NT2/D1 (cell line): ENCODE measurements at regions not wholly inside any gene's neighbourhood (a gene's known extent, or its start where the extent isn't known, plus 50 kb on each side); places are given as distances from the start of the nearest gene placed in this dataset.

Experiments used
- SUZ12 ChIP-seq: IDR thresholded peaks from 2 replicates; pipeline ENCODE4 v1.6.1; 2011; ENCODE audit not compliant: insufficient read length, insufficient read depth; ENCODE audit errors: extremely low read depth
- YY1 ChIP-seq: IDR thresholded peaks from 2 replicates; pipeline ENCODE4 v1.6.1; 2011; ENCODE audit not compliant: insufficient read length, insufficient read depth
- ZNF274 ChIP-seq: IDR thresholded peaks from 2 replicates; pipeline ENCODE4 v1.6.1; 2011; ENCODE audit warnings: mild to moderate bottlenecking, low read depth, low read length

DNA sequence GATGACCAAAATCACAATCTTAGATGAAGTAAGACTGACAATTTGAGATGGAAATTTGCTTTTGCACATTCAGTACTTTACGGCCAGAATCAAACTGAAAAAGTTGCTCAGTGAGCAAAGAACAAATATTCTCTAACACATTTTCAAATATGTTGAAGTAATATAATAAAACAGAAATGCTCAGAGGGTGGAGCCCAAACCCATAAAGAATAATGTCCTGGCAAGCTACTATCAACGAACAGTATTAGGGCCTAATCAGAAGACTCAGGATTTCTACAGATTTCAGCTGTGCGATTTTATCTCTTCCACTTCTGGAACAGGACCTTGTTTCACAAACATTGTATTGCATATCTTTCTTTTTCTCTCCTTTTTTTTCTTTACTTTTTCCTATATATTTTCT lies 505.0 kb downstream of the TECRL start:
- no peak for TF ChIP-seq YY1
- no peak for TF ChIP-seq ZNF274
- no peak for TF ChIP-seq SUZ12
